ENCODE measurements at regions not wholly inside any gene's neighbourhood (a gene's known extent, or its start where the extent isn't known, plus 50 kb on each side); places are given as distances from the start of the nearest gene placed in this dataset.

DNA sequence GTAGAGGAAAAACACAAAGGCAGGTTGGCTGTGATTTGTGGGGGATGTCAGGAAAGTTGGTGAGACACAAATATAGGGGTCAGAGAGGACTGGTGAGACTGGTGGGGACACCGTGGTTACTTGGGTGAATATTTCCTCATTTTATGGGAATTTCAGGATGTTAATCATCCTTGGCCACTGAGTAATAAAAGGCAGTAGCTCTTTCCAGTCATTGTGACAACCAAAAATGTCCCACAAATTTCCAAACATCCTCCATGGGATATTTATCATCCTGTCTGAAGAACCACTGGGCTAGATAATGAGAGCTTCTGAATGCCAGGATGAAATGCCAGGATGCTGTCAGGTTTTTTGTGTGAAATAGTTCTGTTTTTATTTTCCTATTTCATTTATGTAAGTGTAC, 374.1 kb downstream of the CD109 start:
- ATAC-seq, result no peak

DNA sequence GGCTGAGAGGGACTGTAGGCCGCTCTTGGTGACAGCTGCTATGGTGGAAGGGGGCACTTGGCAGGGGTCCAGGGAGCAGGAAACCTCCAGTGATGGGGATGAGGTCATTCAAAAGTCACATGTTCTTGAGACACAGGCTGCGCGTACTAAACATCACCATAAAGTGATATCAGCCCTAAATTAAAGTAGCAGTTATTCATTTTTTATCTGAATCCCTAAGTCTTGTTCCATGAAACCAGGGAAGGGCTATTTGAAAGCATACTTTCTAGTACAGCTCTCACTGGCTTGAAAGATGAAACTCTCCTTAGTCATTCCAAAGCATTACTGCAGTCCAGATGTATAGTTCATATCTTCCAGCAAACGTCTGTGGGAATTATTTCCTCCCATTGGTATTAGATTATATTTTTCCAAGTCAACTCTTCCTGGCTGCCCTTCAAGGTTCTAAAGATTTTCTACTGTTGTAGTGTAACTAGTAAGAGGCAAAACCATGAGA, 373.1 kb downstream of the CD109 start:
- ATAC-seq, result no peak
- TF ChIP-seq PPARA (CRISPR knock-in tag; IDR thresholded peaks at IDR 0.05; ENCODE audit: borderline replicate concordance) (no peak), BACH2 (CRISPR knock-in tag; IDR thresholded peaks at IDR 0.05; ENCODE audit: borderline replicate concordance) (no peak), ZC3H10 (CRISPR knock-in tag; IDR thresholded peaks at IDR 0.05) (no peak), RARB (CRISPR knock-in tag; IDR thresholded peaks at IDR 0.05) (no peak), OSR1 (CRISPR knock-in tag; IDR thresholded peaks at IDR 0.05) (no peak), SNAI2 (CRISPR knock-in tag; IDR thresholded peaks at IDR 0.05) (no peak), ESRRG (CRISPR knock-in tag; IDR thresholded peaks at IDR 0.05) (no peak), ISL1 (CRISPR knock-in tag; IDR thresholded peaks at IDR 0.05) (no peak), ZFP30 (CRISPR knock-in tag; IDR thresholded peaks at IDR 0.05) (no peak), TOX (CRISPR knock-in tag; IDR thresholded peaks at IDR 0.05; ENCODE audit: borderline replicate concordance) (no peak), ZNF565 (CRISPR knock-in tag; conservative IDR thresholded peaks at IDR 0.05; ENCODE audit: low read depth) (no peak), GLIS3 (CRISPR knock-in tag; IDR thresholded peaks at IDR 0.05) (no peak), TCF4 (CRISPR knock-in tag; IDR thresholded peaks at IDR 0.05; ENCODE audit: borderline replicate concordance) (no peak)
- TF ChIP-seq, protein P1, sequence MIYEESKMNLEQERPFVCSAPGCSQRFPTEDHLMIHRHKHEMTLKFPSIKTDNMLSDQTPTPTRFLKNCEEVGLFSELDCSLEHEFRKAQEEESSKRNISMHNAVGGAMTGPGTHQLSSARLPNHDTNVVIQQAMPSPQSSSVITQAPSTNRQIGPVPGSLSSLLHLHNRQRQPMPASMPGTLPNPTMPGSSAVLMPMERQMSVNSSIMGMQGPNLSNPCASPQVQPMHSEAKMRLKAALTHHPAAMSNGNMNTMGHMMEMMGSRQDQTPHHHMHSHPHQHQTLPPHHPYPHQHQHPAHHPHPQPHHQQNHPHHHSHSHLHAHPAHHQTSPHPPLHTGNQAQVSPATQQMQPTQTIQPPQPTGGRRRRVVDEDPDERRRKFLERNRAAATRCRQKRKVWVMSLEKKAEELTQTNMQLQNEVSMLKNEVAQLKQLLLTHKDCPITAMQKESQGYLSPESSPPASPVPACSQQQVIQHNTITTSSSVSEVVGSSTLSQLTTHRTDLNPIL (CRISPR knock-in tag; IDR thresholded peaks at IDR 0.05; ENCODE audit: low read depth), result no peak

More for the DNA sequence above, 374.1 kb downstream of the CD109 start:
- TF ChIP-seq RARB (CRISPR knock-in tag; IDR thresholded peaks at IDR 0.05) (no peak), OSR1 (CRISPR knock-in tag; IDR thresholded peaks at IDR 0.05) (no peak), ESRRG (CRISPR knock-in tag; IDR thresholded peaks at IDR 0.05) (no peak), ZC3H10 (CRISPR knock-in tag; IDR thresholded peaks at IDR 0.05) (no peak), ZNF565 (CRISPR knock-in tag; conservative IDR thresholded peaks at IDR 0.05; ENCODE audit: low read depth) (no peak), ARNTL (CRISPR knock-in tag; IDR thresholded peaks at IDR 0.05; ENCODE audit: borderline replicate concordance, low read depth) (no peak), SNAI2 (CRISPR knock-in tag; IDR thresholded peaks at IDR 0.05) (no peak), ZNF8 (CRISPR knock-in tag; IDR thresholded peaks at IDR 0.05) (no peak), ZFP3 (CRISPR knock-in tag; IDR thresholded peaks at IDR 0.05) (no peak), POU6F1 (CRISPR knock-in tag; IDR thresholded peaks at IDR 0.05; ENCODE audit: borderline replicate concordance, low read depth) (no peak), ZFP30 (CRISPR knock-in tag; IDR thresholded peaks at IDR 0.05) (no peak), PATZ1 (CRISPR knock-in tag; IDR thresholded peaks at IDR 0.05; ENCODE audit: borderline replicate concordance) (no peak), TCF4 (CRISPR knock-in tag; IDR thresholded peaks at IDR 0.05; ENCODE audit: borderline replicate concordance) (no peak), PPARA (CRISPR knock-in tag; IDR thresholded peaks at IDR 0.05; ENCODE audit: borderline replicate concordance) (no peak), ISL1 (CRISPR knock-in tag; IDR thresholded peaks at IDR 0.05) (no peak)
- TF ChIP-seq, protein P2, sequence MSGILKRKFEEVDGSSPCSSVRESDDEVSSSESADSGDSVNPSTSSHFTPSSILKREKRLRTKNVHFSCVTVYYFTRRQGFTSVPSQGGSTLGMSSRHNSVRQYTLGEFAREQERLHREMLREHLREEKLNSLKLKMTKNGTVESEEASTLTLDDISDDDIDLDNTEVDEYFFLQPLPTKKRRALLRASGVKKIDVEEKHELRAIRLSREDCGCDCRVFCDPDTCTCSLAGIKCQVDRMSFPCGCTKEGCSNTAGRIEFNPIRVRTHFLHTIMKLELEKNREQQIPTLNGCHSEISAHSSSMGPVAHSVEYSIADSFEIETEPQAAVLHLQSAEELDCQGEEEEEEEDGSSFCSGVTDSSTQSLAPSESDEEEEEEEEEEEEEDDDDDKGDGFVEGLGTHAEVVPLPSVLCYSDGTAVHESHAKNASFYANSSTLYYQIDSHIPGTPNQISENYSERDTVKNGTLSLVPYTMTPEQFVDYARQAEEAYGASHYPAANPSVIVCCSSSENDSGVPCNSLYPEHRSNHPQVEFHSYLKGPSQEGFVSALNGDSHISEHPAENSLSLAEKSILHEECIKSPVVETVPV (CRISPR knock-in tag; IDR thresholded peaks at IDR 0.05), result no peak

GRCh38 chr6:74066168-74066871, 370.3 kb downstream of the CD109 start:
- no peak for ATAC-seq
- TF ChIP-seq RARB (CRISPR knock-in tag; IDR thresholded peaks at IDR 0.05), result no peak
- TF ChIP-seq TOX (CRISPR knock-in tag; IDR thresholded peaks at IDR 0.05; ENCODE audit: borderline replicate concordance), result no peak
- no peak for TF ChIP-seq OSR1 (CRISPR knock-in tag; IDR thresholded peaks at IDR 0.05)
- TF ChIP-seq, protein P1 (CRISPR knock-in tag; IDR thresholded peaks at IDR 0.05; ENCODE audit: low read depth), result no peak
- no peak for TF ChIP-seq GLIS3 (CRISPR knock-in tag; IDR thresholded peaks at IDR 0.05)
- TF ChIP-seq ZNF8 (CRISPR knock-in tag; IDR thresholded peaks at IDR 0.05), result no peak
- TF ChIP-seq ZFP3 (CRISPR knock-in tag; IDR thresholded peaks at IDR 0.05), result no peak
- TF ChIP-seq SNAI2 (CRISPR knock-in tag; IDR thresholded peaks at IDR 0.05), result no peak

Data from SK-N-SH treated with all-trans-retinoic acid at 6 μM for 48 hours (cell line).